Fibroblast of lung (primary cell): ENCODE measurements at regions not wholly inside any gene's neighbourhood (a gene's known extent, or its start where the extent isn't known, plus 50 kb on each side); places are given as distances from the start of the nearest gene placed in this dataset.

Experiments
- DNase-seq, 2 donors: peaks; one replicate each; pipeline versions ENCODE4 v3.0.0 to v3.0.0-alpha.2; 2010; ENCODE audit warnings: low read depth in 2 of 2
- H2AFZ ChIP-seq: 2 replicates; pipeline ENCODE4 v1.5.1; 2012; ENCODE audit warnings: low read length, control low read depth, inconsistent platforms
- H3K27ac ChIP-seq: 2 replicates; pipeline ENCODE4 v1.5.1; 2011; ENCODE audit warnings: low read length, control low read depth; ENCODE audit not compliant: insufficient read depth
- H3K27me3 ChIP-seq: 2 replicates; pipeline ENCODE4 v1.5.1; 2011; ENCODE audit warnings: mild to moderate bottlenecking, low read length; ENCODE audit not compliant: control insufficient read depth, insufficient read depth
- H3K36me3 ChIP-seq: 2 replicates; pipeline ENCODE4 v1.5.1; 2011; ENCODE audit warnings: low read length; ENCODE audit not compliant: control insufficient read depth, insufficient read depth
- H3K4me1 ChIP-seq: 2 replicates; pipeline ENCODE4 v1.5.1; 2011; ENCODE audit warnings: low read length; ENCODE audit not compliant: control insufficient read depth, insufficient read depth; ENCODE audit errors: extremely low read depth
- H3K4me2 ChIP-seq: 2 replicates; pipeline ENCODE4 v1.5.1; 2011; ENCODE audit warnings: low read length, control low read depth; ENCODE audit not compliant: insufficient read depth; ENCODE audit errors: extremely low read depth
- H3K4me3 ChIP-seq, 4 experiments: fragments of 200-600 bp in 1 of 4; sonication (generic) in 1 of 4; replicated peaks in 1 of 4; 2 replicates each; pipeline ENCODE4 v1.5.1; 2011 to 2016; ENCODE audit warnings: low read length in 4 of 4, low read depth in 3 of 4, mild to moderate bottlenecking in 3 of 4, control low read depth in 2 of 4, inconsistent platforms in 1 of 4, mixed read lengths in 1 of 4; ENCODE audit not compliant: insufficient read depth in 1 of 4; ENCODE audit errors: control extremely low read depth in 1 of 4
- H3K79me2 ChIP-seq: 2 replicates; pipeline ENCODE4 v1.5.1; 2012; ENCODE audit warnings: mild to moderate bottlenecking, low read length, inconsistent platforms; ENCODE audit not compliant: control insufficient read depth, insufficient read depth
- H3K9ac ChIP-seq: 2 replicates; pipeline ENCODE4 v1.5.1; 2011; ENCODE audit warnings: mild to moderate bottlenecking, low read length, control low read depth; ENCODE audit not compliant: insufficient read depth
- H3K9me3 ChIP-seq: 2 replicates; pipeline ENCODE4 v1.5.1; 2012; ENCODE audit warnings: low read depth, low read length; ENCODE audit not compliant: control insufficient read depth, insufficient read depth
- H4K20me1 ChIP-seq: 2 replicates; pipeline ENCODE4 v1.5.1; 2011; ENCODE audit warnings: low read length; ENCODE audit not compliant: control insufficient read depth, insufficient read depth; ENCODE audit errors: extremely low read depth
- EZH2 ChIP-seq: IDR thresholded peaks from 2 replicates; pipeline ENCODE4 v1.5.1; 2012; ENCODE audit warnings: low read length, control low read depth, mild to moderate bottlenecking; ENCODE audit errors: missing control alignments
- TF ChIP-seq, protein P1 (sequence below), 2 donors: IDR thresholded peaks in 1 of 2; conservative IDR thresholded peaks in 1 of 2; 1 replicate in 1 of 2; 2 replicates in 1 of 2; pipeline ENCODE4 v1.5.1; 2011 to 2012; ENCODE audit warnings: low read length in 2 of 2, control low read depth in 1 of 2, inconsistent platforms in 1 of 2, low read depth in 1 of 2, mild to moderate bottlenecking in 1 of 2

GRCh38 chr6:6418421-6418820 is 98.0 kb upstream of the F13A1 start:
- Histone ChIP-seq H3K79me2 (no peaks in the 10 kb centered on the region), H3K27me3 (no peaks in the 10 kb centered on the region), H3K27ac (no peak overlapping the region), H3K9ac (no peak overlapping the region), H4K20me1 (no peaks in the 10 kb centered on the region), H3K4me2 (no peak overlapping the region), H2AFZ (no peak overlapping the region), H3K4me1 (no peaks in the 10 kb centered on the region), H3K36me3 (no peaks in the 10 kb centered on the region), H3K9me3 (no peaks in the 10 kb centered on the region), H3K4me3 (no peak overlapping the region)
- TF ChIP-seq, protein P1, sequence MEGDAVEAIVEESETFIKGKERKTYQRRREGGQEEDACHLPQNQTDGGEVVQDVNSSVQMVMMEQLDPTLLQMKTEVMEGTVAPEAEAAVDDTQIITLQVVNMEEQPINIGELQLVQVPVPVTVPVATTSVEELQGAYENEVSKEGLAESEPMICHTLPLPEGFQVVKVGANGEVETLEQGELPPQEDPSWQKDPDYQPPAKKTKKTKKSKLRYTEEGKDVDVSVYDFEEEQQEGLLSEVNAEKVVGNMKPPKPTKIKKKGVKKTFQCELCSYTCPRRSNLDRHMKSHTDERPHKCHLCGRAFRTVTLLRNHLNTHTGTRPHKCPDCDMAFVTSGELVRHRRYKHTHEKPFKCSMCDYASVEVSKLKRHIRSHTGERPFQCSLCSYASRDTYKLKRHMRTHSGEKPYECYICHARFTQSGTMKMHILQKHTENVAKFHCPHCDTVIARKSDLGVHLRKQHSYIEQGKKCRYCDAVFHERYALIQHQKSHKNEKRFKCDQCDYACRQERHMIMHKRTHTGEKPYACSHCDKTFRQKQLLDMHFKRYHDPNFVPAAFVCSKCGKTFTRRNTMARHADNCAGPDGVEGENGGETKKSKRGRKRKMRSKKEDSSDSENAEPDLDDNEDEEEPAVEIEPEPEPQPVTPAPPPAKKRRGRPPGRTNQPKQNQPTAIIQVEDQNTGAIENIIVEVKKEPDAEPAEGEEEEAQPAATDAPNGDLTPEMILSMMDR (conservative IDR thresholded peaks at IDR 0.05 in 1 of 2, IDR thresholded peaks at IDR 0.05 in 1 of 2; ENCODE audit: low read depth in 1 of 2, low read length in 2 of 2) = no peak
- no peak for TF ChIP-seq EZH2
- DNase-seq = no peak

- no peaks in the 10 kb centered on the region for H3K9me3 ChIP-seq
- no peak overlapping the region for H3K27ac ChIP-seq
- no peak overlapping the region for H3K4me3 ChIP-seq
- H3K36me3 ChIP-seq = no peaks in the 10 kb centered on the region
- no peak overlapping the region for H2AFZ ChIP-seq
- H3K79me2 ChIP-seq = no peaks in the 10 kb centered on the region
- TF ChIP-seq, protein P1 (conservative IDR thresholded peaks at IDR 0.05 in 1 of 2, IDR thresholded peaks at IDR 0.05 in 1 of 2; ENCODE audit: low read depth in 1 of 2, low read length in 2 of 2) = no peak
- TF ChIP-seq EZH2 = no peak
- H3K9ac ChIP-seq = no peak overlapping the region
- H3K4me2 ChIP-seq = no peak overlapping the region
- DNase-seq = no peak
- no peaks in the 10 kb centered on the region for H3K27me3 ChIP-seq
- H3K4me1 ChIP-seq = no peaks in the 10 kb centered on the region
- H4K20me1 ChIP-seq = no peaks in the 10 kb centered on the region
These were observed 99.6 kb upstream of the F13A1 start for GRCh38 chr6:6420107-6420506.

GRCh38 chr6:6434151-6434550 is 113.7 kb upstream of the F13A1 start:
- Histone ChIP-seq H3K9me3 (no peaks in the 10 kb centered on the region), H3K4me3 (no peak overlapping the region), H4K20me1 (no peaks in the 10 kb centered on the region), H2AFZ (no peak overlapping the region), H3K4me2 (no peak overlapping the region), H3K27me3 (no peaks in the 10 kb centered on the region), H3K9ac (no peak overlapping the region), H3K79me2 (no peaks in the 10 kb centered on the region), H3K4me1 (no peaks in the 10 kb centered on the region), H3K27ac (no peak overlapping the region), H3K36me3 (no peaks in the 10 kb centered on the region)
- no peak for TF ChIP-seq EZH2
- TF ChIP-seq, protein P1 (conservative IDR thresholded peaks at IDR 0.05 in 1 of 2, IDR thresholded peaks at IDR 0.05 in 1 of 2; ENCODE audit: low read depth in 1 of 2, low read length in 2 of 2) = no peak
- DNase-seq = no peak
